ENCODE measurements at regions not wholly inside any gene's neighbourhood (a gene's known extent, or its start where the extent isn't known, plus 50 kb on each side); places are given as distances from the start of the nearest gene placed in this dataset.

GRCh38 chr11:122179961-122180834 is 64.2 kb upstream of the BLID start:
- no peak for DNase-seq (ENCODE audit: low spot score)
- H3K27ac ChIP-seq (ENCODE audit: low read depth in 1 of 2, low read length in 2 of 2): no peak overlapping the region
- H3K4me1 ChIP-seq (ENCODE audit: control insufficient read depth in 4 of 4, insufficient read depth in 4 of 4, low read length in 3 of 4): no peaks in the 10 kb centered on the region
- H3K9ac ChIP-seq (ENCODE audit: low read depth in 1 of 2, low read length in 2 of 2): no peak overlapping the region
- H3K4me3 ChIP-seq (ENCODE audit: low read depth in 1 of 3, low read length in 3 of 3): no peak overlapping the region
- 75% methylated on average over 8 of the region's 8 CpGs for WGBS
- H3K9me3 ChIP-seq (ENCODE audit: control insufficient read depth in 4 of 4, low read length in 3 of 4): no peaks in the 10 kb centered on the region
- H3K36me3 ChIP-seq (ENCODE audit: control insufficient read depth in 4 of 4, insufficient read depth in 3 of 4, low read depth in 1 of 4, low read length in 3 of 4): no peaks in the 10 kb centered on the region
- H3K27me3 ChIP-seq (ENCODE audit: control insufficient read depth in 4 of 4, insufficient read depth in 4 of 4, low read length in 3 of 4): no peaks in the 10 kb centered on the region
- TF ChIP-seq FOXA2 (IDR thresholded peaks at IDR 0.05) (no peak), MAX (IDR thresholded peaks at IDR 0.05) (no peak), NR2F2 (IDR thresholded peaks at IDR 0.05) (no peak), FOXA1 (IDR thresholded peaks at IDR 0.05) (no peak), JUND (IDR thresholded peaks at IDR 0.05) (no peak), GABPA (IDR thresholded peaks at IDR 0.05 in 1 of 2, conservative IDR thresholded peaks at IDR 0.05 in 1 of 2) (no peak), EGR1 (IDR thresholded peaks at IDR 0.05; ENCODE audit: low read depth in 2 of 2) (no peak), SP1 (IDR thresholded peaks at IDR 0.05) (no peak), REST (IDR thresholded peaks at IDR 0.05) (no peak), ATF3 (IDR thresholded peaks at IDR 0.05) (no peak), YY1 (IDR thresholded peaks at IDR 0.05) (no peak), HNF4A (conservative IDR thresholded peaks at IDR 0.05) (no peak), TAF1 (conservative IDR thresholded peaks at IDR 0.05) (no peak), ZBTB33 (IDR thresholded peaks at IDR 0.05) (no peak), RAD21 (IDR thresholded peaks at IDR 0.05) (no peak), RXRA (IDR thresholded peaks at IDR 0.05) (no peak), CTCF (IDR thresholded peaks at IDR 0.05; ENCODE audit: low read depth, low read length, missing input control) (no peak), HNF4G (IDR thresholded peaks at IDR 0.05) (no peak)
